Astrocyte (in vitro differentiated cells and primary cell): ENCODE measurements at regions not wholly inside any gene's neighbourhood (a gene's known extent, or its start where the extent isn't known, plus 50 kb on each side); places are given as distances from the start of the nearest gene placed in this dataset.

Source experiments
- EZH2 ChIP-seq: IDR thresholded peaks from 2 replicates; pipeline ENCODE4 v1.6.1; 2012; ENCODE audit warnings: mild to moderate bottlenecking, low read length, inconsistent platforms; ENCODE audit not compliant: insufficient read depth
- TF ChIP-seq, protein P1 (sequence below): IDR thresholded peaks from 2 replicates; pipeline ENCODE4 v1.5.1; 2011; ENCODE audit warnings: low read depth, mild to moderate bottlenecking, inconsistent platforms, low read length, moderate library complexity; ENCODE audit not compliant: insufficient read depth

DNA sequence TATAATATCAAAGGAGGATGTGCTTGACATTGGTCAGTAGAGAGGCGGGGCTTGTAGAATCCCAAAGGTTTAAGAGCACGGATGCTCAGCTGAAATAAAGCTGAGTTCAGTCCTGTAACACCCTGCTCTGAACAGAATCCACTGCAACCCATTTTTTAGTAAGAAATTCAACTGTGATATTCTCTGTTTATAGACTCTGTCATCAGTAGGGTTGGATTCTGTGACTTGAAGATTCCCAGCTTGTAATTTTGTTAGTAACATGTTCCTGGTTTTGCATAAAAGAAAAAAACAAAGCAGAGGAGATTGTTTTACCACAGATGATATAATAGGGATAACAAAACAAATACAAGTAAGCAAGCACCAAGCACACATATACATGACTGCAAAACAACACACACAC is 324.6 kb upstream of the NR2F2 start:
- TF ChIP-seq EZH2: no peak
- TF ChIP-seq, protein P1, sequence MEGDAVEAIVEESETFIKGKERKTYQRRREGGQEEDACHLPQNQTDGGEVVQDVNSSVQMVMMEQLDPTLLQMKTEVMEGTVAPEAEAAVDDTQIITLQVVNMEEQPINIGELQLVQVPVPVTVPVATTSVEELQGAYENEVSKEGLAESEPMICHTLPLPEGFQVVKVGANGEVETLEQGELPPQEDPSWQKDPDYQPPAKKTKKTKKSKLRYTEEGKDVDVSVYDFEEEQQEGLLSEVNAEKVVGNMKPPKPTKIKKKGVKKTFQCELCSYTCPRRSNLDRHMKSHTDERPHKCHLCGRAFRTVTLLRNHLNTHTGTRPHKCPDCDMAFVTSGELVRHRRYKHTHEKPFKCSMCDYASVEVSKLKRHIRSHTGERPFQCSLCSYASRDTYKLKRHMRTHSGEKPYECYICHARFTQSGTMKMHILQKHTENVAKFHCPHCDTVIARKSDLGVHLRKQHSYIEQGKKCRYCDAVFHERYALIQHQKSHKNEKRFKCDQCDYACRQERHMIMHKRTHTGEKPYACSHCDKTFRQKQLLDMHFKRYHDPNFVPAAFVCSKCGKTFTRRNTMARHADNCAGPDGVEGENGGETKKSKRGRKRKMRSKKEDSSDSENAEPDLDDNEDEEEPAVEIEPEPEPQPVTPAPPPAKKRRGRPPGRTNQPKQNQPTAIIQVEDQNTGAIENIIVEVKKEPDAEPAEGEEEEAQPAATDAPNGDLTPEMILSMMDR: no peak
